Spleen (tissue), 7 donors: ENCODE measurements at regions not wholly inside any gene's neighbourhood (a gene's known extent, or its start where the extent isn't known, plus 50 kb on each side); places are given as distances from the start of the nearest gene placed in this dataset.

Experiments
- POLR2A ChIP-seq, 3 donors: fragments of 450-650 bp; IDR thresholded peaks; one replicate each; pipeline ENCODE4 v1.5.1; 2017; ENCODE audit warnings: antibody characterized with exemption in 3 of 3, mild to moderate bottlenecking in 1 of 3
- TF ChIP-seq, protein P1 (sequence below), 11 experiments: fragments of 200-600 bp in 7 of 11; fragments of 450-650 bp in 4 of 11; sonication (generic) in 4 of 11; IDR thresholded peaks in 8 of 11; conservative IDR thresholded peaks in 3 of 11; 1 replicate in 7 of 11; 2 replicates in 4 of 11; pipeline versions ENCODE4 v1.4.0 to v1.8.0; 2016 to 2021; ENCODE audit warnings: antibody characterized with exemption in 11 of 11, inconsistent platforms in 4 of 11, mild to moderate bottlenecking in 1 of 11
- donor health status: DM: no; HTN: no; CAD: no; lungs with moderate emphysema.
- donor health status: DM: no; HTN: no; CAD: no.
- donor health status: DM: no; HTN: no; CAD: no.

GRCh38 chr15:94937242-94937641, 705.9 kb downstream of the MCTP2 start:
- no peak for TF ChIP-seq POLR2A (IDR thresholded peaks at IDR 0.05)
- TF ChIP-seq, protein P1, sequence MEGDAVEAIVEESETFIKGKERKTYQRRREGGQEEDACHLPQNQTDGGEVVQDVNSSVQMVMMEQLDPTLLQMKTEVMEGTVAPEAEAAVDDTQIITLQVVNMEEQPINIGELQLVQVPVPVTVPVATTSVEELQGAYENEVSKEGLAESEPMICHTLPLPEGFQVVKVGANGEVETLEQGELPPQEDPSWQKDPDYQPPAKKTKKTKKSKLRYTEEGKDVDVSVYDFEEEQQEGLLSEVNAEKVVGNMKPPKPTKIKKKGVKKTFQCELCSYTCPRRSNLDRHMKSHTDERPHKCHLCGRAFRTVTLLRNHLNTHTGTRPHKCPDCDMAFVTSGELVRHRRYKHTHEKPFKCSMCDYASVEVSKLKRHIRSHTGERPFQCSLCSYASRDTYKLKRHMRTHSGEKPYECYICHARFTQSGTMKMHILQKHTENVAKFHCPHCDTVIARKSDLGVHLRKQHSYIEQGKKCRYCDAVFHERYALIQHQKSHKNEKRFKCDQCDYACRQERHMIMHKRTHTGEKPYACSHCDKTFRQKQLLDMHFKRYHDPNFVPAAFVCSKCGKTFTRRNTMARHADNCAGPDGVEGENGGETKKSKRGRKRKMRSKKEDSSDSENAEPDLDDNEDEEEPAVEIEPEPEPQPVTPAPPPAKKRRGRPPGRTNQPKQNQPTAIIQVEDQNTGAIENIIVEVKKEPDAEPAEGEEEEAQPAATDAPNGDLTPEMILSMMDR (IDR thresholded peaks at IDR 0.05 in 8 of 11, conservative IDR thresholded peaks at IDR 0.05 in 3 of 11) = no peak
